ENCODE measurements at regions not wholly inside any gene's neighbourhood (a gene's known extent, or its start where the extent isn't known, plus 50 kb on each side); places are given as distances from the start of the nearest gene placed in this dataset.

DNA sequence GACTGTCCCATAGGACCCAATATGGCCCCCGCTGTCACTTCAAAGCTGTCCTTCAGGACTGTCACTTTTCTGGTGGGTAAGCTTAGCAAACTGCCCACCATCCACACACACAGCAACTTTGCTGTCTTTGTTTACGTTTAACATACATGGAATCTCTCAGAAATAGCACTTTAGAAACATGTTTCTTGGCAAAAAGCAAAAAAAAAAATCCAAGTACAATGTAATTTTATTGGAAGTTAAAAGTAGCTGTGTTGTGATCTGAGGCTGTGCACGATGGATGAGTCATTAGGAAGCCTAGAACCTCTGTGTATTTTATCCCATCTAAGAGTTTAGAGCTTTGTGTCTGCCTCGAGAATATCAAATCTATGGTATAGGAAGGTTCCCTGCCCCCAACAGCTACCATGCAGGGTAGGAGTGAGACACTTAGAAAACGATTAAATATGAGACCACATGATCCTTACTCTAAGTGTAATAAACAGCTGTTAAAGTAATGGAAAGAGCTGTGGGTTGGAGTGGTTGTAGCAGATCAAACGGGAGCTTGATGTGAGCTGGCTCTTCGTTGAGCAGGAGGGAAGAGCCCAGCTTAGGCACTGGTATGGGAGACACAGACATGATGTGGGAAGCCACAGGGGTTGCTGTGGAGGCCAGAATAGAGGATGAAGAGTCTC is 119.5 kb downstream of the PLEKHG1 start:
- H3K27ac Mint-ChIP-seq = peak overlapping the region; percentile 15 to 27
- DNase-seq = no peak
- H3K27me3 Mint-ChIP-seq = peaks cover 22% of the 10 kb centered on the region
- no peak overlapping the region for H3K4me3 Mint-ChIP-seq
- H3K9me3 Mint-ChIP-seq = no peaks in the 10 kb centered on the region
- ATAC-seq = no peak
- H3K4me1 Mint-ChIP-seq = peaks cover 14% of the 10 kb centered on the region

DNA sequence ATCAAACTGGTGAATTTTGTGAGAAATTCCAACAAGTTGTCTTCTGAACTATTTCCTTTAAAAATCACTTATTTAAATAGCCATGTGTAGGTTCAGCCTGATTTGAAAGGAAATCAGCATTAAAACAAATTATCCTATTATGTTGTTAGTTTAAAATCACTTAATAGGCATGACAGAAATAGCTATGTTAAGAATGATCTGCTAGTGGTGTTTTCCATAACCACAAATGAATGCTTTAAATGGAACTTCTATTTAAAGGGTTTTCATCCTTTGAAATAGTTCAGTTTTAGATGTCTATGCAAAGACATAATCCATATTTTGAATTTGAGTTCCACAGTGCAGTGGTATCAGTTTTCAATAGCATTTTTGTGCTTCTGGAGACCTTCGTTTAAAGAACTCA is 120.1 kb downstream of the PLEKHG1 start:
- Mint-ChIP-seq H3K27ac (no peak overlapping the region), H3K4me3 (no peak overlapping the region), H3K9me3 (no peaks in the 10 kb centered on the region), H3K27me3 (peaks cover 22% of the 10 kb centered on the region), H3K4me1 (peaks cover 14% of the 10 kb centered on the region)
- ATAC-seq (no peak), DNase-seq (no peak)

DNA sequence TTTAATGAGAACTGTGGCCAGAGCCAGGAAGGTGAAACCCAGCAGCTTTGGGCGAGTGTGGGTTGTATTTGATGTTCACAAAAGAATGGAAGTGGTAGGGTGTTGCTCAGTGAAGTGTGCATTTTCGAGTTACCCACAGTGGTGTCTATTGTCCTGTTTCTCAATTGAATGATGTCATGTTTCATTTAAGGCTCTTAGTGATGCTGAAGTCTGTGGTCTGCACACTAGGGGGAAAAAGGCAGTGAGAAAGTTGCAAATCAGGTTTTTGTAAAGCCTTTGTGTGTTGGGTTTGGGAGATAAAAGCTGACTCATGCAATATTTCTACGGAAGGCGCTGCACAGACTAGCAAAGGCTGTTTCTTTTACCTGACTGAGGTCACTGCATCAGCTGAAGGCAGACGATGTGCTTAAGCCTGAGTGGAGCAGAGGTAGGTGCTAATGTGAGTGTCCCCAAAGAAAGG is 121.1 kb downstream of the PLEKHG1 start:
- peak; percentile 95 for ATAC-seq
- peaks cover 14% of the 10 kb centered on the region for H3K4me1 Mint-ChIP-seq

DNA sequence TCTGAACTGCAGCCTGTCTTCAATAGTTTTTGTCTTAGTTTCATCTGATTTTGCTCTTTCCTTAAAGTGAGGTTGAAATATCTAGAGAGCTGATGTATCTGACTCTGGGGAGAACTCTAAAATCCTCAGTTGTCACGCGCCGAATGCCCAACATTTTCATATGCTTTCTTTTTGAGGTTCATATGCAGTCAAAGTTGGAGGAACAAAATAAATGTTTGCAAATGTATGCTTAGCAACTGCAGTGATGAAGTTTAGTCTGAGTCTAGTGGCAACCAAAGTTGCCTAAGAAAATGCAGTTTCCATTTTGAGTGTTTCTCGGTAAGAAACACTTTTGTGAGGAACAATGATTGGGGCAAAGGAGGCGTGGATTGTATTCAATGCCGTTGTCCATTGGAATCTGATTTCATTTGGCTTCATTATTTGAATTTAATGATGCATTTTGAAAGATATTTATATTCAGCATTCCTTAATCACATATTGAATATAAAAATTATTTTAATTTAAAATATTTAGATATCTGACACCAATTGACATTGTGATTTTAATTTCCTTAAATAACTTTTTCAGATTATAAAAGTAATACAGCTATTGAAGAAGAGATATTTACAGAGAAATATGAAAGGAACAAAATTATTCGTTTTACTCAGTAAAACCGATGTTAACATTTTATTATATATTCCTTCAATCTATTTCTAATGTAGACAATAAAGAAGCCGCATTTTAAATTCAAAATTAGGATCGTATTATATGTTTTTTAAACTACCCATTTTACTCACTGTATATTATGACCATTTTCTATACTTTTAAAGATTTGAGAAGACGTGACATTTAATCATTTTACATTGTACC is 122.0 kb downstream of the PLEKHG1 start:
- Mint-ChIP-seq H3K9me3 (no peaks in the 10 kb centered on the region), H3K27me3 (peaks cover 32% of the 10 kb centered on the region), H3K4me3 (no peak overlapping the region), H3K4me1 (peaks cover 14% of the 10 kb centered on the region), H3K27ac (no peak overlapping the region)
- ATAC-seq = no peak
- DNase-seq = no peak

More for the DNA sequence above, 121.1 kb downstream of the PLEKHG1 start:
- DNase-seq = peak in 1 of 2 donors; percentile 11
- Mint-ChIP-seq H3K27ac (peak overlapping the region in 1 of 2 donors; percentile 12), H3K27me3 (peaks cover 31% of the 10 kb centered on the region), H3K4me3 (no peak overlapping the region), H3K9me3 (no peaks in the 10 kb centered on the region)

DNA sequence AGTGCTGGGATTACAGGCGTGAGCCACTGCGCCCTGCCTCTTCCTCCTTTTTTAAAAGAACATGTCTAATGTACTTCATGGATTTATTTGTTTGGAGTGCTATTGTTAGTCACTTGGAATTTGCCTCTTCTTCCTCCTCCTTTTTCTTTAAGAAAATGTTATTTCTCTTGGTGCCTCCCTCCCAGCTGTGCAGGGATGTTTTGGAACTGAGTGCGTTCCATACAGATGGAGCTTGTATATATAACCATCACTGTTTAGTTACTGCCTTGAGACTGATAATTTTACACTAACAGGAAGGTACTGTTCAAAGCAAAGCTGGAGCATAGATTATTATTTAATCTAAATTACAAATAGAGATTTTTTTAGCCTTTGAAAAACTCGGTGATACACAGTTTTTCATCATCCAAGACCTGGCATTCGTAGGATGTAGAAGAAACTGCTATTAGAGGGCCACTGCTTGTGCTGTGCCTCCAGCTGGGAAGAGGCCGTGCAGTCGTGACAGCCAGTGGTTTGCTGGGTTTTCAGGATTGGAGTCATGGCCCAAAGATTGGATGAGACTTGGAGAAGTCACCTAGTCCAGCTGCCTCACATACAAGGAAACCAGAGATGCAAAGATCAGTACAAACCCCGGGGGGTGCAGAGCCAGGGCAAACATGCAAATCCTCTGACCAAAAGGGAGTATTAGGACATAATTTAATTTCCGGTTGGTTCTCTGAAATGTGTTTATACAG is 123.1 kb downstream of the PLEKHG1 start:
- H3K27me3 Mint-ChIP-seq = peaks cover 32% of the 10 kb centered on the region
- no peak overlapping the region for H3K27ac Mint-ChIP-seq
- no peaks in the 10 kb centered on the region for H3K9me3 Mint-ChIP-seq
- no peak overlapping the region for H3K4me3 Mint-ChIP-seq
- no peak for ATAC-seq
- peaks cover 14% of the 10 kb centered on the region for H3K4me1 Mint-ChIP-seq
- no peak for DNase-seq

DNA sequence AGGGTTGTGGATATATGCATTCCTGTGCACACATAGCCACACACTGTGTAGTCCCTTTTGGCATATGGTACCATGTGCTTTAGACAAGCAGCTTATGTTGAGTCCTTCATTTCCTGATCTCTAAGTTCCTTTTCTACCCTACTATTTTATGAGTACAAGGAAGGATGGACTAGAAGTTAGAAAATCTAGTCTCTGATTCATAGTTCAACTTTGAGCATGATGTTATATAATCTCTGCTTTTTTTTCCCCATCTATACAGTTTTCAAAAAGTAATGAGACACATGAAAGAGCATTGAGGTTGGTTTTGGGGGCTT is 123.6 kb downstream of the PLEKHG1 start:
- no peak for DNase-seq
- H3K9me3 Mint-ChIP-seq = no peaks in the 10 kb centered on the region

DNA sequence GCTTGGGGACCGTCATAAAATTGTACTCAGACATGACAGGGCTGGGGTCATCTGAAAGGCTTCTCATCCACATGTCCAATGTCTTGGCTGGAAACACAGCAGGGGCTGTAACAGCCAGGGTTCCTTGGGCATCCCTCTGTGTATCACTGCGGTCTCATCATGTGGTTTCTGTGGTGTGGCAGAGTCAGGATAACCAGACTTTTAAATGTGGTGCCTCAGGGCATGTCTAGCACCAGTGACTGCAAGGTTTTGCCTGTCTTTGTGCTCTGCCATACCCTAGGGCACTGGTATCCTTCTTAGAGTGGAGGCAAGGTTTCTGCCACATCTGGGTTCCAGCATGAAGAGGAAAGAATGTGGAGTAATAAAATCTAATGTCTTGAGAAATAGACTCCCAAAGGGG is 124.2 kb downstream of the PLEKHG1 start:
- H3K27me3 Mint-ChIP-seq = peaks cover 31% of the 10 kb centered on the region
- H3K4me3 Mint-ChIP-seq = no peak overlapping the region
- no peak for ATAC-seq
- no peak overlapping the region for H3K27ac Mint-ChIP-seq
- no peaks in the 10 kb centered on the region for H3K9me3 Mint-ChIP-seq
- H3K4me1 Mint-ChIP-seq = peaks cover 14% of the 10 kb centered on the region
- DNase-seq = no peak

More for the DNA sequence above, 123.6 kb downstream of the PLEKHG1 start:
- ATAC-seq = no peak
- peaks cover 32% of the 10 kb centered on the region for H3K27me3 Mint-ChIP-seq
- H3K27ac Mint-ChIP-seq = no peak overlapping the region
- peaks cover 14% of the 10 kb centered on the region for H3K4me1 Mint-ChIP-seq
- H3K4me3 Mint-ChIP-seq = no peak overlapping the region

DNA sequence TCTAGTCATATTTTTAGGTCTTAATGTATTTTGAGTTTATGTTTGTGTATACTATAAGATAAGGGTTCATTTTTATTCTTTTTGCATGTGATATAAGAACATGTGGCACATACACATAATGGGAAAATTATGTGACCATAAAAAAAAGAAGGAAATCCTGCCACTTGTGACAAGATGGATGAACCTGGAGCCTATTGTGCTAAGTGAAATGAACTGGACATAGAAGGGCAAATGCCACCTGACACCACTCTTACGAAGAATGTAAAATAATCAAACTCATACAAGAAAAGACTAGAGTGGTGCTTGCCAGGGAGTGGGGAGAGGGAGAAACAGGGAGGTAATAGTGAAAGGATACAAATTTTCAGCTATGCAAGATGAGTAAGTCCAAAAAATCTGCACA is 126.1 kb downstream of the PLEKHG1 start:
- no peak overlapping the region for H3K27ac Mint-ChIP-seq
- ATAC-seq = no peak

DNA sequence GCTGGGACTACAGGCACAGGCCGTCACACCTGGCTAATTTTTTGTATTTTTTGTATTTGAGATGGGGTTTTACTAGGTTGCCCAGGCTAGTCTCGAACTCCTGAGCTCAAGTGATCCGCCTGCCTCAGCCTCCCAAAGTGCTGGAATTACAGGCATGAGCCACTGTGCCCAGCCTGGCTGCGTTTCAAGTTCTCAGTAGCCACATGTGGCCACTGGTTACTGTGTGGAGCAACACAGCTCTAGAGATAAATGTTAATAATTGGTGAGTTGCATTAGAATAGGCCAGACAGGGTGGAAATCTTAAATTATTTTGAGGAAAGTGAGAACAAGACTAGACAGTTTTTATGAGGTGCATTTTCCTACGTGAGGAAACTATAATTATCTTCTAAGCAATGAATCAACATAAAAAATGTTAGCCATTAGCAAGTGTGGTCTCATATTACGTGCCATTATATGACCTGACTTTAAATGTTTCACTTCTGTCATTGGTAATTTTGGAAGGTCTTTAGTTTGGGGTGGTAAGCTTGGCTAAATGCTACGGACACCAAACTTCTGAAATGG is 129.6 kb downstream of the PLEKHG1 start:
- no peak for DNase-seq
- Mint-ChIP-seq H3K4me1 (no peaks in the 10 kb centered on the region), H3K9me3 (no peaks in the 10 kb centered on the region), H3K4me3 (no peak overlapping the region), H3K27me3 (peaks cover 9% of the 10 kb centered on the region), H3K27ac (no peak overlapping the region)
- no peak for ATAC-seq

More for the DNA sequence above, 126.1 kb downstream of the PLEKHG1 start:
- H3K4me1 Mint-ChIP-seq = peaks cover 4% of the 10 kb centered on the region
- peaks cover 22% of the 10 kb centered on the region for H3K27me3 Mint-ChIP-seq
- H3K4me3 Mint-ChIP-seq = no peak overlapping the region
- DNase-seq = no peak
- H3K9me3 Mint-ChIP-seq = no peaks in the 10 kb centered on the region

DNA sequence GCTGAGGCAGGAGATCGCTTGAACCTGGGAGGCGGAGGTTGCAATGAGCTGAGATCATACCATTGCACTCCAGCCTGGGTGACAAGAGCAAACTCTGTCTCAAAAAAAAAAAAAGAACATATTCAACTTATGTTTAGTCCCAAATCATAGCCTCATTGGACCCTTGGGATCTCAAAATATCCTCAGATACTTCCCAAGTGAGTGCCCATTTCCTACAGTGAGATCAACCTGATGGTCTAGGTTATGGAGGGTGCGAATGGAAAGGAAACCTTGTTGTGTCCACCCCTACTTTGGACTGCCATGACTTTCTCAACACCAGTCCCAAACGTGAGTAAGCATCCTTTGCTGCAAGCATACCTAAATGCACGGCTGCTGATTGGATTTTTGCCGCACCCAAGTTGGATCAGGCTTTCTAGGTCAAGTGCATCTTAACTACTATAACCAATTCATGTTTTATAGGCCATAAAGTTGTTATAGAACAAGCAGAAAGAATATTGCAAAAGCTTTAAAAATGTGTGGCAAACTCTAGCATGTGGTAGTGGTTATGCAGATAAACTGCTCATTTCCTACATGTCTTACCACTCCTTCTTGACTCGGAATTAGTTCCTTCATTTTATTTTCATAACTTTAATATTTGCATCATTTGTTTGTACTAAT is 131.2 kb downstream of the PLEKHG1 start:
- Mint-ChIP-seq H3K27me3 (no peaks in the 10 kb centered on the region), H3K4me3 (no peak overlapping the region), H3K9me3 (no peaks in the 10 kb centered on the region), H3K4me1 (no peaks in the 10 kb centered on the region), H3K27ac (no peak overlapping the region)
- DNase-seq (no peak), ATAC-seq (no peak)

DNA sequence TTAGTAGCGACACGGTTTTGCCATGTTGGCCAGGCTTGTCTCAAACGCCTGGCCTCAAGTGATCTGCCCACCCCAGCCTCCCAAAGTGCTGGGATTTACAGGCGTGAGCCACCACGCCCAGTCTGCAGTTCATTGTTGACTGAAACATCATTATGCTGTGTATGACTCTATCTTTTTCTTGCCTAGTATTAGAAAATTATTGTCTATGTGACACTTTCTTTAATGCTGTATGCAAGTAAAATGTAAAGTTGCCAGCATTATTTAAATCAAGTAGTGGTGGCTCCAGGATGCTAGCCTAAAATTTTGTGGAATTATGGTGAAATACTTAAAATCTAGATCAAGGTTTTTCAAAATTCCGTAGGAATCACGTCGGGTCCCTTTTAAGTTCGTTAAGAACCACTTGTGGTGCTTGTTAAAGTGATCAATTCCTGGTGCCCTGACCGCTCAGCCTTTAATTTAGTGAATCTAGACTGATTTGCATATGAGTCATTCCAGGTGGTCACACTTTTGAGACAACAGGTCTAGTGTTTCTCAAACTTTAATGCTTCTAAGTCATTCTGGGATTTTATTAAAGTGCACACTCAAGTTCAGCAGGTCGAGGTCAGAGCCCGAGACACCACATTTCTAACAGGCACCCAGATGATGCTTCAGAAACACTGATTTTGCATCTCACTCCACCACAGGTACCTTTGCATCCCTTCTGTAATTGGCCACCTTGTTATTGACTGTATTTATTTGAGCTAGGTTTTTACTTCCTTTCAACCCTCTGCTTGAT is 132.6 kb upstream of the MTHFD1L start:
- DNase-seq = no peak
- H3K27me3 Mint-ChIP-seq = no peaks in the 10 kb centered on the region
- H3K4me1 Mint-ChIP-seq = no peaks in the 10 kb centered on the region
- H3K27ac Mint-ChIP-seq = no peak overlapping the region
- H3K4me3 Mint-ChIP-seq = no peak overlapping the region
- H3K9me3 Mint-ChIP-seq = no peaks in the 10 kb centered on the region
- ATAC-seq = no peak

DNA sequence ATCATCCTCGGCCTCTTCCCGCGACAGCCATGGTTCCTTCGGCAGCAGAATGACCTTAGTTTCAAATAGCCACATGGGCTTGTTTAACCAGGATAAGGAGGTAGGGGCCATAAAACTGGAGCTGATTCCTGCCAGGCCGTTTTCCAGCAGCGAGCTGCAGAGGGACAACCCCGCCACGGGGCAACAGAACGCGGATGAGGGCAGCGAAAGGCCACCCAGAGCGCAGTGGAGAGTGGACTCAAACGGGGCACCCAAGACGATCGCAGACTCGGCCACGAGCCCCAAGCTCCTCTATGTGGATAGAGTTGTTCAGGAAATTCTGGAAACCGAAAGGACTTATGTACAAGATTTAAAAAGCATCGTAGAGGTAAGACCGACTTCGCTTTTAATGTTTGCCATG is 131.8 kb upstream of the MTHFD1L start:
- Mint-ChIP-seq H3K4me3 (no peak overlapping the region), H3K4me1 (no peaks in the 10 kb centered on the region), H3K27me3 (no peaks in the 10 kb centered on the region), H3K27ac (no peak overlapping the region), H3K9me3 (no peaks in the 10 kb centered on the region)
- ATAC-seq (no peak), DNase-seq (no peak)

DNA sequence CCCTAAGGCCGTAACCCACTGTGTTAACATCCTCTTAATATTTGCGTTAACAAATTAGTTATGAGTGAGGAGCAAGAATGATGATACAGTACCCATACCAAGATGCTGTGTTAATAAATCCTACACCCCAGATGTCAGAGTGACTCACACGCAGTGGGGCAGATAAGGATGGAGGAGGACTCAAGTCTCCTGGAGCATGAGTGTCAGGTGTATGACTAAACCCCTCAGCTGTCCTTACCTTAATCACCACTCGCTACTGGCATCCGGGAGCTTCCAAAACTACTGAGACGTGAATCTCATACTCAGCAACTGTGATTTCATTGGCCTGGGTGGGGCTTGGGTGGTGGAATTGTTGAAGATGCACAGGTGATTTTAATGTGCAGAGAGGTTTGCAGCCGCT is 131.3 kb upstream of the MTHFD1L start:
- H3K4me1 Mint-ChIP-seq = no peaks in the 10 kb centered on the region
- H3K9me3 Mint-ChIP-seq = no peaks in the 10 kb centered on the region
- no peak overlapping the region for H3K4me3 Mint-ChIP-seq
- ATAC-seq = no peak
- DNase-seq = no peak
- no peaks in the 10 kb centered on the region for H3K27me3 Mint-ChIP-seq
- no peak overlapping the region for H3K27ac Mint-ChIP-seq

DNA sequence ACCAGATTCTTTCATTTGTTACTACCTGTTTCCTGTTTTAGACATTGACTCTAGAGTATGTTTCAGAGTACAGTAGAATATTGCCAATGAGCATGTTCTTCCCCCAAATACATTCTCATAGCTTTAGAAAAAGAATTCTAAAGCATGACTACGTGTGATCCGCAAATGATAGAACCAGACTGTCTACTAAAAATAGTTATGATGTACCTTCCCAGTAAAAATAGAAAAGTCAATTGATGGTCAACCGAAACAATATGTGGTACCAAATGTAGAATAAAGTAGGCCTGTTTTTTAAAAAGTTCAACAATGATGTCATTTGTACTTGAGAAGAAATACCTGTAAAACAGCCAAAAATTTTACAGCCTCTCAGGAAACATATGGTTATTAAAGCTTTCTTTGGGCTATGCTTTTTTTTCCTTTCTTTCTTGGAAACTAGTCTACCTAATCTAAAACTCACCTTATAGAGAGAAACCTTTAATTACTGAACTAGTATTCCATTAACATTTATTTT is 130.1 kb upstream of the MTHFD1L start:
- Mint-ChIP-seq H3K9me3 (no peaks in the 10 kb centered on the region), H3K27ac (no peak overlapping the region), H3K27me3 (no peaks in the 10 kb centered on the region), H3K4me1 (no peaks in the 10 kb centered on the region), H3K4me3 (no peak overlapping the region)
- ATAC-seq = no peak
- DNase-seq = no peak

Measured in stimulated activated naive CD8-positive, alpha-beta T cell treated with anti-CD3 and anti-CD28 coated beads, Interleukin-15, amount 100 ng/mL, for 72 hours (primary cell).